ENCODE measurements at regions not wholly inside any gene's neighbourhood (a gene's known extent, or its start where the extent isn't known, plus 50 kb on each side); places are given as distances from the start of the nearest gene placed in this dataset.

- in situ Hi-C loops (cut with HindIII; ENCODE audit: extremely low pct_ligation_motif_present, low pct_unique_long_range_greater_than_20kb) (no loop called here), intact Hi-C loops (cut with micrococcal nuclease; ENCODE audit: unreplicated experiment) (loop anchor here (2.0 kb wide), 1 partner anchor 72 kb away; no protein-coding TSS in a partner anchor)
- H3K4me2 ChIP-seq (ENCODE audit: low read depth, low read length): no peak overlapping the region
- H3K27me3 ChIP-seq (ENCODE audit: control insufficient read depth in 1 of 2, insufficient read depth in 2 of 2, low read length in 2 of 2): no peaks in the 10 kb centered on the region
- H4K20me1 ChIP-seq (ENCODE audit: insufficient read depth, low read length): no peaks in the 10 kb centered on the region
- ATAC-seq (no peak), FAIRE-seq (no peak), DNase-seq (ENCODE audit: low spot score) (no peak)
- CTCF ChIA-PET (ENCODE audit: low intra/inter-chr PET ratio, low total read pairs): no interaction called here
- no peaks in the 10 kb centered on the region for H3K4me1 ChIP-seq (ENCODE audit: insufficient read depth, low read length)
- H3K9ac ChIP-seq (ENCODE audit: insufficient read depth, low read depth, low read length): no peak overlapping the region
- 1% methylated on average over 3 of the region's 3 CpGs for WGBS (ENCODE audit: low lambda C conversion rate)
- POLR2A ChIA-PET: no interaction called here
- H2AFZ ChIP-seq (ENCODE audit: low read length): no peak overlapping the region
- BruUV-seq (replicated peaks): no TSS peak
- H3K79me2 ChIP-seq (ENCODE audit: insufficient read depth, low read length): no peaks in the 10 kb centered on the region
- H3K9me3 ChIP-seq (ENCODE audit: low read length): no peaks in the 10 kb centered on the region
- H3K4me3 ChIP-seq (replicated peaks in 1 of 3; ENCODE audit: insufficient read depth in 1 of 3, low read depth in 2 of 3, low read length in 3 of 3): no peak overlapping the region
- no peaks in the 10 kb centered on the region for H3K36me3 ChIP-seq (replicated peaks in 1 of 2; ENCODE audit: control insufficient read depth in 1 of 2, insufficient read depth in 2 of 2, low read length in 2 of 2)
- H3K27ac ChIP-seq (ENCODE audit: extremely low read length, insufficient read depth, low read length): no peak overlapping the region
- TF ChIP-seq GPBP1L1 (CRISPR knock-in tag; IDR thresholded peaks at IDR 0.05) (no peak), BORCS8-MEF2B (CRISPR knock-in tag; IDR thresholded peaks at IDR 0.05) (no peak), ZMAT3 (CRISPR knock-in tag; conservative IDR thresholded peaks at IDR 0.05) (no peak), ZNF703 (CRISPR knock-in tag; IDR thresholded peaks at IDR 0.05; ENCODE audit: borderline replicate concordance) (no peak), SRSF1 (optimal IDR thresholded peaks at IDR 0.05; ENCODE audit: low read depth, low read length) (no peak), SAP130 (CRISPR knock-in tag; IDR thresholded peaks at IDR 0.05; ENCODE audit: low read depth) (no peak), CEBPZ (IDR thresholded peaks at IDR 0.05; ENCODE audit: low read length) (no peak), ZNF468 (CRISPR knock-in tag; IDR thresholded peaks at IDR 0.05) (no peak), NFKBIZ (CRISPR knock-in tag; IDR thresholded peaks at IDR 0.05) (no peak), XBP1 (CRISPR knock-in tag; IDR thresholded peaks at IDR 0.05) (no peak), THYN1 (CRISPR knock-in tag; IDR thresholded peaks at IDR 0.05; ENCODE audit: borderline replicate concordance, low read depth) (no peak), CENPT (CRISPR knock-in tag; IDR thresholded peaks at IDR 0.05; ENCODE audit: low read depth) (no peak), NBN (conservative IDR thresholded peaks at IDR 0.05) (no peak)
Observed at GRCh38 chr7:41910940-41911600, 208.2 kb upstream of the INHBA start.

All from HepG2 (cell line).